GM12878 (cell line): ENCODE measurements at regions not wholly inside any gene's neighbourhood (a gene's known extent, or its start where the extent isn't known, plus 50 kb on each side); places are given as distances from the start of the nearest gene placed in this dataset.

Experiments
- ATAC-seq: fragments of 200-7000 bp; cut with Tn5 transposase; 3 replicates; pipeline ENCODE4 v1.9.1; 2020; ENCODE audit warnings: mild to moderate bottlenecking, moderate library complexity
- BruUV-seq: library from RNA; stranded (reverse); fragments of 400-500 nt; replicated peaks from 2 replicates; lab custom pipeline; 2021; lab: Mats Ljungman, UMichigan
- CTCF ChIA-PET: fragments of 300-600 bp; sonication (Branson Sonifier 250); formaldehyde crosslinking; extraction: SDS; loops from one replicate; lab custom pipeline; 2021; ENCODE audit warnings: inconsistent platforms; lab: Yijun Ruan, JAX
- POLR2A ChIA-PET: fragments of 350-600 bp; formaldehyde crosslinking; extraction: SDS; loops from one replicate; lab custom pipeline; 2021; ENCODE audit warnings: inconsistent platforms; lab: Charles Lee
- RAD21 ChIA-PET: fragments of 300-600 bp; sonication (Branson Sonifier 250); formaldehyde crosslinking; loops from one replicate; lab custom pipeline; 2023; ENCODE audit warnings: antibody characterized with exemption; ENCODE audit not compliant: unreplicated experiment; lab: Charles Lee
- SMC1A ChIA-PET: fragments of 300-600 bp; sonication (Branson Sonifier 250); formaldehyde crosslinking; loops from one replicate; lab custom pipeline; 2023; ENCODE audit not compliant: unreplicated experiment, uncharacterized antibody; lab: Charles Lee
- DNase-seq: peaks from one replicate; pipeline ENCODE4 v3.0.0-alpha.2; 2011; ENCODE audit warnings: low read depth, low spot score
- FAIRE-seq: peaks from 3 replicates; lab custom pipeline; 2011; peaks lifted over from hg19 to GRCh38; lab: Jason Lieb, UNC
- H2AFZ ChIP-seq: 2 replicates; pipeline ENCODE4 v1.6.0; 2011; ENCODE audit warnings: low read depth, low read length, control low read depth; ENCODE audit not compliant: control insufficient read depth
- H3K27ac ChIP-seq: 2 replicates; pipeline ENCODE4 v1.5.1; 2011; ENCODE audit warnings: control low read depth; ENCODE audit not compliant: control insufficient read depth, insufficient read depth
- H3K27me3 ChIP-seq, 2 experiments: replicated peaks in 1 of 2; 2 replicates each; pipeline versions ENCODE4 v1.6.0 to v1.6.1; 2011; ENCODE audit warnings: low read length in 1 of 2; ENCODE audit not compliant: control insufficient read depth in 2 of 2, insufficient read depth in 2 of 2
- H3K36me3 ChIP-seq, 2 experiments: 2 replicates each; pipeline ENCODE4 v1.5.1; 2011; ENCODE audit warnings: low read length in 1 of 2; ENCODE audit not compliant: control insufficient read depth in 2 of 2, insufficient read depth in 2 of 2
- H3K4me1 ChIP-seq: 2 replicates; pipeline ENCODE4 v1.6.1; 2011; ENCODE audit warnings: mild to moderate bottlenecking, low read length, moderate library complexity, mixed read lengths; ENCODE audit not compliant: control insufficient read depth, insufficient read depth
- H3K4me2 ChIP-seq: 2 replicates; pipeline ENCODE4 v1.6.0; 2011; ENCODE audit warnings: control low read depth; ENCODE audit not compliant: control insufficient read depth, insufficient read depth
- H3K4me3 ChIP-seq: fragments of 200-600 bp; sonication (generic); 2 replicates; pipeline ENCODE4 v1.5.1; 2016
- H3K79me2 ChIP-seq: 2 replicates; pipeline ENCODE4 v1.6.0; 2011; ENCODE audit warnings: low read length; ENCODE audit not compliant: control insufficient read depth, insufficient read depth
- H3K9ac ChIP-seq: 2 replicates; pipeline ENCODE4 v1.8.0; 2011; ENCODE audit warnings: low read length, control low read depth, mixed read lengths; ENCODE audit not compliant: control insufficient read depth, insufficient read depth
- H3K9me3 ChIP-seq: replicated peaks from 3 replicates; pipeline ENCODE4 v1.5.1; 2011; ENCODE audit warnings: mild to moderate bottlenecking, low read length; ENCODE audit not compliant: control insufficient read depth, insufficient read depth
- H4K20me1 ChIP-seq: 2 replicates; pipeline ENCODE4 v1.6.0; 2011; ENCODE audit not compliant: control insufficient read depth, insufficient read depth
- ASH2L ChIP-seq: fragments of 300-600, 200-600 bp; sonication (generic); IDR thresholded peaks from 2 replicates; pipeline ENCODE4 v1.6.1; 2017; ENCODE audit warnings: low read depth, mild to moderate bottlenecking, borderline replicate concordance
- BHLHE40 ChIP-seq, 2 experiments: fragments of 450-650 bp in 1 of 2; IDR thresholded peaks; 2 replicates each; pipeline ENCODE4 v1.6.1; 2011 to 2017; ENCODE audit warnings: low read depth in 2 of 2, borderline replicate concordance in 1 of 2, improper control_type of control experiment in 1 of 2, low read length in 1 of 2, mild to moderate bottlenecking in 1 of 2
- BRCA1 ChIP-seq: IDR thresholded peaks from 2 replicates; pipeline ENCODE4 v1.6.1; 2011; ENCODE audit warnings: low read depth, low read length, improper control_type of control experiment
- EED ChIP-seq: sonication (generic); IDR thresholded peaks from 2 replicates; pipeline ENCODE4 v1.6.1; 2016; ENCODE audit warnings: antibody characterized with exemption, low read depth
- ESRRA ChIP-seq: IDR thresholded peaks from 2 replicates; pipeline ENCODE4 v1.6.1; 2012; ENCODE audit warnings: mild to moderate bottlenecking, low read length, improper control_type of control experiment
- HCFC1 ChIP-seq: fragments of 150-350 bp; IDR thresholded peaks from 2 replicates; pipeline ENCODE4 v1.6.1; 2014; ENCODE audit warnings: low read length
- KAT2A ChIP-seq: conservative IDR thresholded peaks from 2 replicates; pipeline ENCODE4 v1.6.1; 2011; ENCODE audit warnings: low read depth, low read length; ENCODE audit not compliant: control insufficient read depth
- MTA3 ChIP-seq: IDR thresholded peaks from 2 replicates; pipeline ENCODE4 v1.6.1; 2012; ENCODE audit warnings: low read length, inconsistent platforms, borderline replicate concordance
- NR2F1 ChIP-seq: fragments of 450-650 bp; conservative IDR thresholded peaks from 2 replicates; pipeline ENCODE4 v1.6.1; 2017; ENCODE audit warnings: mild to moderate bottlenecking
- PAX8 ChIP-seq: fragments of 450-650 bp; IDR thresholded peaks from 2 replicates; pipeline ENCODE4 v1.6.1; 2017; ENCODE audit warnings: mild to moderate bottlenecking, moderate library complexity
- RB1 ChIP-seq: fragments of 450-650 bp; formaldehyde crosslinking; IDR thresholded peaks from 2 replicates; pipeline ENCODE4 v1.6.1; 2017; ENCODE audit warnings: mild to moderate bottlenecking, borderline replicate concordance
- SIX5 ChIP-seq: IDR thresholded peaks from 2 replicates; pipeline ENCODE4 v1.6.1; 2011; ENCODE audit warnings: mild to moderate bottlenecking, low read depth, low read length, moderate library complexity; ENCODE audit not compliant: severe bottlenecking
- USF2 ChIP-seq: IDR thresholded peaks from 2 replicates; pipeline ENCODE4 v1.6.1; 2011; ENCODE audit warnings: low read depth, low read length, improper control_type of control experiment, borderline replicate concordance
- ZNF384 ChIP-seq: IDR thresholded peaks from 2 replicates; pipeline ENCODE4 v1.6.1; 2012; ENCODE audit warnings: low read depth, mild to moderate bottlenecking, low read length, improper control_type of control experiment, borderline replicate concordance
- WGBS: methylation state at CpG from one replicate; pipeline ENCODE4 v1.1.6; 2016; ENCODE audit warnings: low lambda C conversion rate; ENCODE audit not compliant: insufficient replicate concordance, insufficient coverage; ENCODE audit errors: missing lambda C conversion rate; 5-methylcytosine and 5-hydroxymethylcytosine counted together
- in situ Hi-C: fragments of 300-500 bp; cut with MboI; formaldehyde crosslinking; loops from 9 replicates; pipeline ENCODE4 v1.14.3; 2018; ENCODE audit warnings: mixed read lengths
- intact Hi-C: fragments of 100-400 bp; cut with micrococcal nuclease; formaldehyde crosslinking; loops from one replicate; pipeline ENCODE4 v1.14.2; 2022; ENCODE audit not compliant: unreplicated experiment

- H3K27me3 ChIP-seq: no peaks in the 10 kb centered on the region
- no peaks in the 10 kb centered on the region for H3K36me3 ChIP-seq
- no peak for FAIRE-seq
- H3K27ac ChIP-seq: no peak overlapping the region
- in situ Hi-C loops (no loop called here), intact Hi-C loops (no loop called here)
- CTCF ChIA-PET: no interaction called here
- BruUV-seq: no TSS peak
- H3K9me3 ChIP-seq: no peaks in the 10 kb centered on the region
- no peak overlapping the region for H3K4me2 ChIP-seq
- RAD21 ChIA-PET: no interaction called here
- DNase-seq: no peak
- POLR2A ChIA-PET: no interaction called here
- 0% methylated on average over 1 of the region's 1 CpG for WGBS
- no peak for TF ChIP-seq HCFC1
- no peak for TF ChIP-seq BHLHE40 (IDR thresholded peaks at IDR 0.05; ENCODE audit: borderline replicate concordance in 1 of 2, low read depth in 2 of 2, low read length in 1 of 2)
- TF ChIP-seq MTA3: no peak
- TF ChIP-seq RB1: no peak
- no peak for TF ChIP-seq ZNF384
- no peak for TF ChIP-seq KAT2A
- no peak for TF ChIP-seq SIX5
- TF ChIP-seq USF2: no peak
- no peak for TF ChIP-seq NR2F1
- TF ChIP-seq ASH2L: no peak
- TF ChIP-seq PAX8: no peak
- no peak for TF ChIP-seq EED
- no peak for TF ChIP-seq ESRRA
- no peak for TF ChIP-seq BRCA1
- H2AFZ ChIP-seq: no peak overlapping the region
- H3K4me3 ChIP-seq: no peak overlapping the region
- H3K9ac ChIP-seq: no peak overlapping the region
- no peaks in the 10 kb centered on the region for H3K4me1 ChIP-seq
- H4K20me1 ChIP-seq: no peaks in the 10 kb centered on the region
- ATAC-seq: no peak
- SMC1A ChIA-PET: interaction anchor here (1.1 kb wide), 1 partner anchor 18 kb away, joined by 3 read pairs; no protein-coding TSS in a partner anchor
- H3K79me2 ChIP-seq: no peaks in the 10 kb centered on the region
These were observed 2332.4 kb downstream of the ARAP2 start for GRCh38 chr4:33911959-33912358.
